ENCODE measurements at regions not wholly inside any gene's neighbourhood (a gene's known extent, or its start where the extent isn't known, plus 50 kb on each side); places are given as distances from the start of the nearest gene placed in this dataset.

- no peak overlapping the region for H3K27ac ChIP-seq (ENCODE audit: low read depth in 1 of 2, low read length in 1 of 2)
- 85% methylated on average over 2 of the region's 2 CpGs for WGBS
- no peak for DNase-seq (ENCODE audit: low read depth in 6 of 9, low spot score in 9 of 9)
- no peaks in the 10 kb centered on the region for H3K36me3 ChIP-seq (ENCODE audit: control insufficient read depth in 2 of 2, insufficient read depth in 2 of 2, low read length in 1 of 2)
- no peaks in the 10 kb centered on the region for H3K9me3 ChIP-seq (ENCODE audit: control insufficient read depth in 2 of 2, insufficient read depth in 1 of 2, low read length in 1 of 2)
- H3K4me1 ChIP-seq (ENCODE audit: control insufficient read depth in 2 of 2, insufficient read depth in 2 of 2, low read length in 2 of 2): no peaks in the 10 kb centered on the region
- no peaks in the 10 kb centered on the region for H3K27me3 ChIP-seq (ENCODE audit: control insufficient read depth in 2 of 2, insufficient read depth in 1 of 2, low read length in 1 of 2)
- H3K4me3 ChIP-seq (ENCODE audit: low read length in 2 of 2): no peak overlapping the region
Measured at GRCh38 chr2:125593036-125593435, 1062.9 kb upstream of the GYPC start.

- 60% methylated on average over 3 of the region's 3 CpGs for WGBS
- no peaks in the 10 kb centered on the region for H3K4me1 ChIP-seq (ENCODE audit: control insufficient read depth in 2 of 2, insufficient read depth in 2 of 2, low read length in 2 of 2)
- no peak overlapping the region for H3K4me3 ChIP-seq (ENCODE audit: low read length in 2 of 2)
- H3K9me3 ChIP-seq (ENCODE audit: control insufficient read depth in 2 of 2, insufficient read depth in 1 of 2, low read length in 1 of 2): no peaks in the 10 kb centered on the region
- no peak for DNase-seq (ENCODE audit: low read depth in 6 of 9, low spot score in 9 of 9)
- H3K27me3 ChIP-seq (ENCODE audit: control insufficient read depth in 2 of 2, insufficient read depth in 1 of 2, low read length in 1 of 2): no peaks in the 10 kb centered on the region
- H3K27ac ChIP-seq (ENCODE audit: low read depth in 1 of 2, low read length in 1 of 2): no peak overlapping the region
- no peaks in the 10 kb centered on the region for H3K36me3 ChIP-seq (ENCODE audit: control insufficient read depth in 2 of 2, insufficient read depth in 2 of 2, low read length in 1 of 2)
Measured at GRCh38 chr2:125596612-125597011, 1059.3 kb upstream of the GYPC start.

- Histone ChIP-seq H3K4me1 (ENCODE audit: control insufficient read depth in 2 of 2, insufficient read depth in 2 of 2, low read length in 2 of 2) (no peaks in the 10 kb centered on the region), H3K27ac (ENCODE audit: low read depth in 1 of 2, low read length in 1 of 2) (no peak overlapping the region), H3K4me3 (ENCODE audit: low read length in 2 of 2) (no peak overlapping the region), H3K36me3 (ENCODE audit: control insufficient read depth in 2 of 2, insufficient read depth in 2 of 2, low read length in 1 of 2) (no peaks in the 10 kb centered on the region), H3K27me3 (ENCODE audit: control insufficient read depth in 2 of 2, insufficient read depth in 1 of 2, low read length in 1 of 2) (no peaks in the 10 kb centered on the region), H3K9me3 (ENCODE audit: control insufficient read depth in 2 of 2, insufficient read depth in 1 of 2, low read length in 1 of 2) (no peaks in the 10 kb centered on the region)
- DNase-seq (ENCODE audit: low read depth in 6 of 9, low spot score in 9 of 9): no peak
- WGBS: 98% methylated on average over 3 of the region's 3 CpGs
Measured at GRCh38 chr2:125615438-125615837, 1040.5 kb upstream of the GYPC start.

- DNase-seq (ENCODE audit: low read depth in 6 of 9, low spot score in 9 of 9): no peak
- no peaks in the 10 kb centered on the region for H3K36me3 ChIP-seq (ENCODE audit: control insufficient read depth in 2 of 2, insufficient read depth in 2 of 2, low read length in 1 of 2)
- no peak overlapping the region for H3K4me3 ChIP-seq (ENCODE audit: low read length in 2 of 2)
- no peaks in the 10 kb centered on the region for H3K27me3 ChIP-seq (ENCODE audit: control insufficient read depth in 2 of 2, insufficient read depth in 1 of 2, low read length in 1 of 2)
- no peak overlapping the region for H3K27ac ChIP-seq (ENCODE audit: low read depth in 1 of 2, low read length in 1 of 2)
- no peaks in the 10 kb centered on the region for H3K9me3 ChIP-seq (ENCODE audit: control insufficient read depth in 2 of 2, insufficient read depth in 1 of 2, low read length in 1 of 2)
- no peaks in the 10 kb centered on the region for H3K4me1 ChIP-seq (ENCODE audit: control insufficient read depth in 2 of 2, insufficient read depth in 2 of 2, low read length in 2 of 2)
- WGBS: 87% methylated on average over 6 of the region's 6 CpGs
Measured at GRCh38 chr2:125630377-125630776, 1025.6 kb upstream of the GYPC start.

- Histone ChIP-seq H3K27ac (ENCODE audit: low read depth in 1 of 2, low read length in 1 of 2) (no peak overlapping the region), H3K4me1 (ENCODE audit: control insufficient read depth in 2 of 2, insufficient read depth in 2 of 2, low read length in 2 of 2) (no peaks in the 10 kb centered on the region)
Measured at GRCh38 chr2:125634662-125635061, 1021.3 kb upstream of the GYPC start.

GRCh38 chr2:125638345-125638744 lies 1017.6 kb upstream of the GYPC start:
- Histone ChIP-seq H3K9me3 (ENCODE audit: control insufficient read depth in 2 of 2, insufficient read depth in 1 of 2, low read length in 1 of 2) (no peaks in the 10 kb centered on the region), H3K36me3 (ENCODE audit: control insufficient read depth in 2 of 2, insufficient read depth in 2 of 2, low read length in 1 of 2) (no peaks in the 10 kb centered on the region), H3K27ac (ENCODE audit: low read depth in 1 of 2, low read length in 1 of 2) (no peak overlapping the region), H3K27me3 (ENCODE audit: control insufficient read depth in 2 of 2, insufficient read depth in 1 of 2, low read length in 1 of 2) (no peaks in the 10 kb centered on the region), H3K4me1 (ENCODE audit: control insufficient read depth in 2 of 2, insufficient read depth in 2 of 2, low read length in 2 of 2) (no peaks in the 10 kb centered on the region), H3K4me3 (ENCODE audit: low read length in 2 of 2) (no peak overlapping the region)
- WGBS: 98% methylated on average over 1 of the region's 1 CpG
- no peak for DNase-seq (ENCODE audit: low read depth in 6 of 9, low spot score in 9 of 9)

More at GRCh38 chr2:125634662-125635061, 1021.3 kb upstream of the GYPC start:
- H3K27me3 ChIP-seq (ENCODE audit: control insufficient read depth in 2 of 2, insufficient read depth in 1 of 2, low read length in 1 of 2): no peaks in the 10 kb centered on the region
- no peak overlapping the region for H3K4me3 ChIP-seq (ENCODE audit: low read length in 2 of 2)
- no peak for DNase-seq (ENCODE audit: low read depth in 6 of 9, low spot score in 9 of 9)
- H3K9me3 ChIP-seq (ENCODE audit: control insufficient read depth in 2 of 2, insufficient read depth in 1 of 2, low read length in 1 of 2): no peaks in the 10 kb centered on the region
- no peaks in the 10 kb centered on the region for H3K36me3 ChIP-seq (ENCODE audit: control insufficient read depth in 2 of 2, insufficient read depth in 2 of 2, low read length in 1 of 2)

GRCh38 chr2:125642032-125642431 lies 1013.9 kb upstream of the GYPC start:
- Histone ChIP-seq H3K36me3 (ENCODE audit: control insufficient read depth in 2 of 2, insufficient read depth in 2 of 2, low read length in 1 of 2) (no peaks in the 10 kb centered on the region), H3K9me3 (ENCODE audit: control insufficient read depth in 2 of 2, insufficient read depth in 1 of 2, low read length in 1 of 2) (no peaks in the 10 kb centered on the region), H3K27ac (ENCODE audit: low read depth in 1 of 2, low read length in 1 of 2) (no peak overlapping the region), H3K4me1 (ENCODE audit: control insufficient read depth in 2 of 2, insufficient read depth in 2 of 2, low read length in 2 of 2) (no peaks in the 10 kb centered on the region), H3K27me3 (ENCODE audit: control insufficient read depth in 2 of 2, insufficient read depth in 1 of 2, low read length in 1 of 2) (no peaks in the 10 kb centered on the region), H3K4me3 (ENCODE audit: low read length in 2 of 2) (no peak overlapping the region)
- 96% methylated on average over 2 of the region's 2 CpGs for WGBS
- DNase-seq (ENCODE audit: low read depth in 6 of 9, low spot score in 9 of 9): no peak

GRCh38 chr2:125643128-125643527 lies 1012.8 kb upstream of the GYPC start:
- Histone ChIP-seq H3K36me3 (ENCODE audit: control insufficient read depth in 2 of 2, insufficient read depth in 2 of 2, low read length in 1 of 2) (no peaks in the 10 kb centered on the region), H3K4me1 (ENCODE audit: control insufficient read depth in 2 of 2, insufficient read depth in 2 of 2, low read length in 2 of 2) (no peaks in the 10 kb centered on the region), H3K9me3 (ENCODE audit: control insufficient read depth in 2 of 2, insufficient read depth in 1 of 2, low read length in 1 of 2) (no peaks in the 10 kb centered on the region), H3K27me3 (ENCODE audit: control insufficient read depth in 2 of 2, insufficient read depth in 1 of 2, low read length in 1 of 2) (no peaks in the 10 kb centered on the region), H3K27ac (ENCODE audit: low read depth in 1 of 2, low read length in 1 of 2) (no peak overlapping the region), H3K4me3 (ENCODE audit: low read length in 2 of 2) (no peak overlapping the region)
- 60% methylated on average over 2 of the region's 2 CpGs for WGBS
- no peak for DNase-seq (ENCODE audit: low read depth in 6 of 9, low spot score in 9 of 9)

GRCh38 chr2:125643585-125643984 lies 1012.4 kb upstream of the GYPC start:
- Histone ChIP-seq H3K27me3 (ENCODE audit: control insufficient read depth in 2 of 2, insufficient read depth in 1 of 2, low read length in 1 of 2) (no peaks in the 10 kb centered on the region), H3K9me3 (ENCODE audit: control insufficient read depth in 2 of 2, insufficient read depth in 1 of 2, low read length in 1 of 2) (no peaks in the 10 kb centered on the region), H3K27ac (ENCODE audit: low read depth in 1 of 2, low read length in 1 of 2) (no peak overlapping the region), H3K4me3 (ENCODE audit: low read length in 2 of 2) (no peak overlapping the region), H3K4me1 (ENCODE audit: control insufficient read depth in 2 of 2, insufficient read depth in 2 of 2, low read length in 2 of 2) (no peaks in the 10 kb centered on the region), H3K36me3 (ENCODE audit: control insufficient read depth in 2 of 2, insufficient read depth in 2 of 2, low read length in 1 of 2) (no peaks in the 10 kb centered on the region)
- 64% methylated on average over 8 of the region's 8 CpGs for WGBS
- DNase-seq (ENCODE audit: low read depth in 6 of 9, low spot score in 9 of 9): no peak

GRCh38 chr2:125644257-125644656 lies 1011.7 kb upstream of the GYPC start:
- no peak overlapping the region for H3K4me3 ChIP-seq (ENCODE audit: low read length in 2 of 2)
- DNase-seq (ENCODE audit: low read depth in 6 of 9, low spot score in 9 of 9): no peak
- H3K4me1 ChIP-seq (ENCODE audit: control insufficient read depth in 2 of 2, insufficient read depth in 2 of 2, low read length in 2 of 2): no peaks in the 10 kb centered on the region
- H3K27ac ChIP-seq (ENCODE audit: low read depth in 1 of 2, low read length in 1 of 2): no peak overlapping the region
- no peaks in the 10 kb centered on the region for H3K27me3 ChIP-seq (ENCODE audit: control insufficient read depth in 2 of 2, insufficient read depth in 1 of 2, low read length in 1 of 2)
- 98% methylated on average over 1 of the region's 1 CpG for WGBS
- no peaks in the 10 kb centered on the region for H3K9me3 ChIP-seq (ENCODE audit: control insufficient read depth in 2 of 2, insufficient read depth in 1 of 2, low read length in 1 of 2)
- H3K36me3 ChIP-seq (ENCODE audit: control insufficient read depth in 2 of 2, insufficient read depth in 2 of 2, low read length in 1 of 2): no peaks in the 10 kb centered on the region

Data from thymus (tissue), 11 donors.